Prostate gland (tissue), 2 donors: ENCODE measurements at regions not wholly inside any gene's neighbourhood (a gene's known extent, or its start where the extent isn't known, plus 50 kb on each side); places are given as distances from the start of the nearest gene placed in this dataset.

Experiments
- DNase-seq: peaks from one replicate; pipeline ENCODE4 v3.0.0-alpha.2; 2019; ENCODE audit warnings: low spot score
- H3K27ac ChIP-seq, 2 donors: fragments of 200-600 bp; sonication (generic); 2 replicates each; pipeline ENCODE4 v1.5.1; 2017 to 2019
- H3K27me3 ChIP-seq: fragments of 200-600 bp; sonication (generic); replicated peaks from 2 replicates; pipeline ENCODE4 v1.5.1; 2019; ENCODE audit not compliant: insufficient read depth
- H3K36me3 ChIP-seq, 2 donors: fragments of 200-600 bp; sonication (generic); 1 replicate in 1 of 2; 2 replicates in 1 of 2; pipeline versions ENCODE4 v1.5.1 to v1.8.1; 2017 to 2019
- H3K4me1 ChIP-seq: fragments of 200-600 bp; sonication (generic); replicated peaks from 2 replicates; pipeline ENCODE4 v1.5.1; 2019
- H3K4me3 ChIP-seq, 2 donors: fragments of 200-600 bp; sonication (generic); 2 replicates each; pipeline ENCODE4 v1.5.1; 2017 to 2019
- H3K9me3 ChIP-seq: fragments of 200-600 bp; sonication (generic); 2 replicates; pipeline ENCODE4 v1.5.1; 2017
- CTCF ChIP-seq, 4 experiments: fragments of 200-600 bp in 2 of 4; fragments of 450-650 bp in 2 of 4; sonication (generic) in 2 of 4; IDR thresholded peaks; 1 replicate in 3 of 4; 2 replicates in 1 of 4; pipeline ENCODE4 v1.5.1; 2016 to 2019; ENCODE audit warnings: antibody characterized with exemption in 4 of 4, mild to moderate bottlenecking in 2 of 4, moderate library complexity in 2 of 4
- POLR2A ChIP-seq: fragments of 450-650 bp; IDR thresholded peaks from one replicate; pipeline ENCODE4 v1.6.1; 2016; ENCODE audit warnings: antibody characterized with exemption, mild to moderate bottlenecking
- POLR2AphosphoS5 ChIP-seq: sonication (generic); formaldehyde crosslinking; IDR thresholded peaks from one replicate; pipeline ENCODE4 v1.6.1; 2017; ENCODE audit warnings: antibody characterized with exemption
- WGBS: methylation state at CpG from one replicate; pipeline ENCODE4 v1.1.5; 2018; 5-methylcytosine and 5-hydroxymethylcytosine counted together
- intact Hi-C: fragments of 100-400 bp; cut with DNase I; formaldehyde crosslinking; loops from one replicate; pipeline ENCODE4 v1.14.2; 2022

- Histone ChIP-seq H3K9me3 (no peaks in the 10 kb centered on the region), H3K36me3 (no peaks in the 10 kb centered on the region), H3K27ac (no peak overlapping the region), H3K27me3 (no peaks in the 10 kb centered on the region), H3K4me1 (no peaks in the 10 kb centered on the region), H3K4me3 (no peak overlapping the region)
- TF ChIP-seq CTCF (IDR thresholded peaks at IDR 0.05) (no peak), POLR2AphosphoS5 (no peak), POLR2A (no peak)
- DNase-seq, result no peak
- 33% methylated on average over 5 of the region's 5 CpGs for WGBS
- intact Hi-C loops, result no loop called here
Observed at GRCh38 chr11:33533386-33534052, 167.1 kb downstream of the C11orf91 start.

- intact Hi-C loops, result no loop called here
- Histone ChIP-seq H3K4me3 (no peak overlapping the region), H3K4me1 (no peaks in the 10 kb centered on the region), H3K27ac (no peak overlapping the region), H3K36me3 (no peaks in the 10 kb centered on the region), H3K27me3 (no peaks in the 10 kb centered on the region), H3K9me3 (no peaks in the 10 kb centered on the region)
- 65% methylated on average over 6 of the region's 6 CpGs for WGBS
- DNase-seq, result no peak
- TF ChIP-seq CTCF (IDR thresholded peaks at IDR 0.05) (no peak), POLR2A (no peak)
Observed at GRCh38 chr11:33532720-33533385, 167.8 kb downstream of the C11orf91 start.

- intact Hi-C loops, result no loop called here
- 78% methylated on average over 3 of the region's 3 CpGs for WGBS
- H3K27me3 ChIP-seq, result no peaks in the 10 kb centered on the region
- no peak overlapping the region for H3K4me3 ChIP-seq
- TF ChIP-seq POLR2AphosphoS5 (no peak), CTCF (IDR thresholded peaks at IDR 0.05) (no peak), POLR2A (no peak)
- DNase-seq, result no peak
- no peaks in the 10 kb centered on the region for H3K36me3 ChIP-seq
- no peaks in the 10 kb centered on the region for H3K9me3 ChIP-seq
- no peaks in the 10 kb centered on the region for H3K4me1 ChIP-seq
- no peak overlapping the region for H3K27ac ChIP-seq
Observed at GRCh38 chr11:33532257-33532656, 168.4 kb downstream of the C11orf91 start.

GRCh38 chr11:33531743-33532181 is 168.9 kb downstream of the C11orf91 start:
- H3K9me3 ChIP-seq, result no peaks in the 10 kb centered on the region
- H3K27ac ChIP-seq, result no peak overlapping the region
- H3K4me1 ChIP-seq, result no peaks in the 10 kb centered on the region
- DNase-seq, result no peak
- WGBS, result 59% methylated on average over 8 of the region's 8 CpGs
- H3K36me3 ChIP-seq, result no peaks in the 10 kb centered on the region
- TF ChIP-seq POLR2AphosphoS5, result no peak
- no peak overlapping the region for H3K4me3 ChIP-seq
- intact Hi-C loops, result no loop called here
- H3K27me3 ChIP-seq, result no peaks in the 10 kb centered on the region

- no peaks in the 10 kb centered on the region for H3K27me3 ChIP-seq
- no peaks in the 10 kb centered on the region for H3K36me3 ChIP-seq
- WGBS, result 82% methylated on average over 5 of the region's 5 CpGs
- intact Hi-C loops, result no loop called here
- H3K27ac ChIP-seq, result no peak overlapping the region
- DNase-seq, result no peak
- no peaks in the 10 kb centered on the region for H3K9me3 ChIP-seq
- H3K4me3 ChIP-seq, result no peak overlapping the region
- TF ChIP-seq POLR2AphosphoS5, result no peak
- TF ChIP-seq CTCF (IDR thresholded peaks at IDR 0.05), result no peak
- TF ChIP-seq POLR2A, result no peak
- no peaks in the 10 kb centered on the region for H3K4me1 ChIP-seq
Observed at GRCh38 chr11:33530815-33531214, 169.8 kb downstream of the C11orf91 start.
